ENCODE measurements at regions not wholly inside any gene's neighbourhood (a gene's known extent, or its start where the extent isn't known, plus 50 kb on each side); places are given as distances from the start of the nearest gene placed in this dataset.

- TF ChIP-seq, protein P1, sequence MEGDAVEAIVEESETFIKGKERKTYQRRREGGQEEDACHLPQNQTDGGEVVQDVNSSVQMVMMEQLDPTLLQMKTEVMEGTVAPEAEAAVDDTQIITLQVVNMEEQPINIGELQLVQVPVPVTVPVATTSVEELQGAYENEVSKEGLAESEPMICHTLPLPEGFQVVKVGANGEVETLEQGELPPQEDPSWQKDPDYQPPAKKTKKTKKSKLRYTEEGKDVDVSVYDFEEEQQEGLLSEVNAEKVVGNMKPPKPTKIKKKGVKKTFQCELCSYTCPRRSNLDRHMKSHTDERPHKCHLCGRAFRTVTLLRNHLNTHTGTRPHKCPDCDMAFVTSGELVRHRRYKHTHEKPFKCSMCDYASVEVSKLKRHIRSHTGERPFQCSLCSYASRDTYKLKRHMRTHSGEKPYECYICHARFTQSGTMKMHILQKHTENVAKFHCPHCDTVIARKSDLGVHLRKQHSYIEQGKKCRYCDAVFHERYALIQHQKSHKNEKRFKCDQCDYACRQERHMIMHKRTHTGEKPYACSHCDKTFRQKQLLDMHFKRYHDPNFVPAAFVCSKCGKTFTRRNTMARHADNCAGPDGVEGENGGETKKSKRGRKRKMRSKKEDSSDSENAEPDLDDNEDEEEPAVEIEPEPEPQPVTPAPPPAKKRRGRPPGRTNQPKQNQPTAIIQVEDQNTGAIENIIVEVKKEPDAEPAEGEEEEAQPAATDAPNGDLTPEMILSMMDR (IDR thresholded peaks at IDR 0.05): no peak
- no peak for TF ChIP-seq POLR2A (IDR thresholded peaks at IDR 0.05)
Observed at GRCh38 chr1:25056536-25056935, 126.5 kb upstream of the RUNX3 start.
